Endothelial cell of umbilical vein (primary cell): ENCODE measurements at regions not wholly inside any gene's neighbourhood (a gene's known extent, or its start where the extent isn't known, plus 50 kb on each side); places are given as distances from the start of the nearest gene placed in this dataset.
"Not testable (repeated sequence)": the region's sequence is repeated elsewhere in the genome, so short reads cannot be mapped to it uniquely, and the experiment has no call there.

Experiments used
- BruUV-seq: library from RNA; stranded (reverse); fragments of 400-500 nt; replicated peaks from 2 replicates; lab custom pipeline; 2021; lab: Mats Ljungman, UMichigan
- CTCF ChIA-PET: fragments of 300-600, 350-600 bp; sonication (Branson Sonifier 250); formaldehyde crosslinking; loops from one replicate; lab custom pipeline; 2021; ENCODE audit warnings: antibody characterized with exemption, inconsistent platforms; lab: Charles Lee
- POLR2A ChIA-PET: fragments of 300-600, 350-600 bp; sonication (Branson Sonifier 250); formaldehyde crosslinking; loops from one replicate; lab custom pipeline; 2021; ENCODE audit warnings: antibody characterized with exemption, inconsistent platforms; lab: Charles Lee
- DNase-seq: peaks from one replicate; pipeline ENCODE4 v3.0.0-alpha.2; 2011; ENCODE audit warnings: low read depth, low spot score
- FAIRE-seq: peaks from 2 replicates; lab custom pipeline; 2011; peaks lifted over from hg19 to GRCh38; lab: Jason Lieb, UNC
- H2AFZ ChIP-seq: 2 replicates; pipeline ENCODE4 v1.6.0; 2012; ENCODE audit warnings: low read depth, low read length, control low read depth, inconsistent platforms
- H3K27ac ChIP-seq: 2 replicates; pipeline ENCODE4 v1.5.1; 2011; ENCODE audit warnings: low read depth, mild to moderate bottlenecking, control low read depth, low read length, moderate library complexity; ENCODE audit not compliant: insufficient read depth
- H3K27me3 ChIP-seq, 2 experiments: 2 replicates each; pipeline versions ENCODE4 v1.6.0 to v1.6.1; 2011; ENCODE audit warnings: low read length in 2 of 2, mixed read lengths in 1 of 2; ENCODE audit not compliant: control insufficient read depth in 2 of 2, insufficient read depth in 2 of 2
- H3K36me3 ChIP-seq, 2 experiments: 2 replicates in 1 of 2; 3 replicates in 1 of 2; pipeline ENCODE4 v1.5.1; 2011; ENCODE audit warnings: low read length in 2 of 2, mild to moderate bottlenecking in 1 of 2, moderate library complexity in 1 of 2; ENCODE audit not compliant: control insufficient read depth in 2 of 2, insufficient read depth in 2 of 2; ENCODE audit errors: extremely low read depth in 1 of 2
- H3K4me1 ChIP-seq: 3 replicates; pipeline ENCODE4 v1.5.1; 2011; ENCODE audit warnings: mild to moderate bottlenecking, low read length; ENCODE audit not compliant: control insufficient read depth, insufficient read depth; ENCODE audit errors: extremely low read depth
- H3K4me2 ChIP-seq: 2 replicates; pipeline ENCODE4 v1.6.1; 2011; ENCODE audit warnings: low read length, control low read depth, mixed read lengths; ENCODE audit not compliant: insufficient read depth
- H3K4me3 ChIP-seq, 3 experiments: fragments of 200-600 bp in 1 of 3; sonication (generic), shearing (Covaris generic) in 1 of 3; replicated peaks in 1 of 3; 2 replicates each; pipeline ENCODE4 v1.5.1; 2011 to 2016; ENCODE audit warnings: control low read depth in 3 of 3, low read length in 3 of 3, mild to moderate bottlenecking in 2 of 3, inconsistent platforms in 1 of 3, low read depth in 1 of 3, moderate library complexity in 1 of 3; ENCODE audit not compliant: insufficient read depth in 1 of 3
- H3K79me2 ChIP-seq: 2 replicates; pipeline ENCODE4 v1.6.0; 2012; ENCODE audit warnings: low read length, inconsistent platforms; ENCODE audit not compliant: control insufficient read depth, insufficient read depth
- H3K9ac ChIP-seq: replicated peaks from 2 replicates; pipeline ENCODE3; 2011; ENCODE audit warnings: low read length, control low read depth; ENCODE audit not compliant: insufficient read depth; ENCODE audit errors: extremely low read depth
- H3K9me1 ChIP-seq: replicated peaks from 3 replicates; pipeline ENCODE4 v1.6.0; 2011; ENCODE audit warnings: mild to moderate bottlenecking, low read length; ENCODE audit not compliant: control insufficient read depth, insufficient read depth; ENCODE audit errors: extremely low read depth
- H3K9me3 ChIP-seq: replicated peaks from 2 replicates; pipeline ENCODE4 v1.5.1; 2012; ENCODE audit warnings: low read length, inconsistent platforms; ENCODE audit not compliant: control insufficient read depth, insufficient read depth
- H4K20me1 ChIP-seq: replicated peaks from 2 replicates; pipeline ENCODE3; 2011; ENCODE audit warnings: mild to moderate bottlenecking, low read length; ENCODE audit not compliant: control insufficient read depth, insufficient read depth; ENCODE audit errors: extremely low read depth
- EZH2 ChIP-seq: IDR thresholded peaks from 2 replicates; pipeline ENCODE4 v1.6.1; 2012; ENCODE audit warnings: borderline replicate concordance, low read depth, mild to moderate bottlenecking, moderate library complexity, low read length, inconsistent platforms; ENCODE audit not compliant: severe bottlenecking
- FOS ChIP-seq: IDR thresholded peaks from 2 replicates; pipeline ENCODE4 v1.6.1; 2011; ENCODE audit warnings: mild to moderate bottlenecking, low read length, moderate library complexity, borderline replicate concordance; ENCODE audit not compliant: insufficient read depth
- JUN ChIP-seq: IDR thresholded peaks from 2 replicates; pipeline ENCODE4 v1.6.1; 2011; ENCODE audit warnings: borderline replicate concordance, low read depth; ENCODE audit not compliant: insufficient read length, insufficient read depth
- MYC ChIP-seq: IDR thresholded peaks from one replicate; pipeline ENCODE4 v1.6.1; 2011; ENCODE audit warnings: mild to moderate bottlenecking, low read depth, low read length
- POLR2A ChIP-seq: IDR thresholded peaks from 2 replicates; pipeline ENCODE4 v1.6.1; 2012; ENCODE audit warnings: low read depth, mild to moderate bottlenecking, control low read depth, low read length
- POLR2AphosphoS5 ChIP-seq: IDR thresholded peaks from 2 replicates; pipeline ENCODE4 v1.6.1; 2012; ENCODE audit warnings: low read depth, mild to moderate bottlenecking, control low read depth, low read length, moderate library complexity; ENCODE audit not compliant: insufficient read depth
- dilution Hi-C: fragments of 300-500 bp; cut with MboI; formaldehyde crosslinking; loops from one replicate; pipeline ENCODE4 v1.15.0; 2019; ENCODE audit warnings: low sequenced_read_pairs; ENCODE audit not compliant: extremely low pct_ligation_motif_present
- intact Hi-C: fragments of 100-400 bp; cut with micrococcal nuclease; formaldehyde crosslinking; loops from one replicate; pipeline ENCODE4 v1.10.0; 2022
- TF ChIP-seq, protein P1 (sequence below), 2 donors: IDR thresholded peaks; 1 replicate in 1 of 2; 2 replicates in 1 of 2; pipeline ENCODE4 v1.5.1; 2011; ENCODE audit warnings: low read length in 2 of 2, mild to moderate bottlenecking in 2 of 2, moderate library complexity in 2 of 2, control low read depth in 1 of 2, inconsistent platforms in 1 of 2, low read depth in 1 of 2; ENCODE audit not compliant: insufficient read depth in 1 of 2; ENCODE audit errors: extremely low read depth in 1 of 2

DNA sequence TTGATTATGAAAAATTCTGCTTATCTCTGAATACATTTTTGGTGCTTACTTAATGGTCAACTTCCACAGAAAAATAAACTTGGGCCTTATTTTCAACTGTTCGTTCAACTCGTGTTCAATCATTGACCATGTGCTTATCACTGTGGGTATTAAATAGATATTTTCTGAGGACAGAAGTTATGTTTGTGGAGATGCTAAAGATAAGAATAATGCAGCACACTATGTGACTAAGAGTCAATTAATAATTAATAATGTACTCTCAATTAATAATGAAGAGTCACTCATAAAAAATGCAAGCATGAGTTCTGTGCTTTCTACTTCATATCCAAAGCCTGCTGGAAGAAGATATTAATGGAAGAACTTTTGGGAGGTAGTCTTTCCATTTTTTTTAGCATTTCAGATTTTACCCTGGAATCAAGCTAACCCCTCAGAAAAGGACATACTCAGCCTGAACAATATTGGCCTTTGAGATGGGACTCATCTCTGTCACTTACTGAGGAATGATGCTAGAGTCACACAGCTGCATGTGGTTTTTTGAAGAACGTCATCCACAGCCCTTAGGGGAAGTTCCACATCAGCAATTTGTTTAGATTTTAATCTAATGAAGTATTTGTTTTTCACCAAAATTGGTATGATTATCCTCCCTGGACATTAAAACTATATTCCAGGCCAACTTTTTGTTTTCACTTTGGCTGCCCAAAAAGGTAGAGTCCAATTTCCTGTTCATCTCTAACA lies 191.9 kb upstream of the CRIM1 start:
- Histone ChIP-seq H3K79me2 (no peaks in the 10 kb centered on the region), H3K4me2 (no peak overlapping the region), H3K36me3 (no peaks in the 10 kb centered on the region), H3K9me3 (no peaks in the 10 kb centered on the region), H2AFZ (no peak overlapping the region), H3K9ac (no peak overlapping the region), H3K4me3 (no peak overlapping the region), H3K27ac (no peak overlapping the region), H3K27me3 (peaks cover 0 to 3% of the 10 kb centered on the region in 2 experiments), H3K9me1 (no peaks in the 10 kb centered on the region), H4K20me1 (no peaks in the 10 kb centered on the region), H3K4me1 (no peaks in the 10 kb centered on the region)
- no peak for FAIRE-seq
- no peak for TF ChIP-seq MYC
- no peak for TF ChIP-seq POLR2A
- no peak for TF ChIP-seq JUN
- TF ChIP-seq EZH2: no peak
- no peak for TF ChIP-seq FOS
- TF ChIP-seq, protein P1, sequence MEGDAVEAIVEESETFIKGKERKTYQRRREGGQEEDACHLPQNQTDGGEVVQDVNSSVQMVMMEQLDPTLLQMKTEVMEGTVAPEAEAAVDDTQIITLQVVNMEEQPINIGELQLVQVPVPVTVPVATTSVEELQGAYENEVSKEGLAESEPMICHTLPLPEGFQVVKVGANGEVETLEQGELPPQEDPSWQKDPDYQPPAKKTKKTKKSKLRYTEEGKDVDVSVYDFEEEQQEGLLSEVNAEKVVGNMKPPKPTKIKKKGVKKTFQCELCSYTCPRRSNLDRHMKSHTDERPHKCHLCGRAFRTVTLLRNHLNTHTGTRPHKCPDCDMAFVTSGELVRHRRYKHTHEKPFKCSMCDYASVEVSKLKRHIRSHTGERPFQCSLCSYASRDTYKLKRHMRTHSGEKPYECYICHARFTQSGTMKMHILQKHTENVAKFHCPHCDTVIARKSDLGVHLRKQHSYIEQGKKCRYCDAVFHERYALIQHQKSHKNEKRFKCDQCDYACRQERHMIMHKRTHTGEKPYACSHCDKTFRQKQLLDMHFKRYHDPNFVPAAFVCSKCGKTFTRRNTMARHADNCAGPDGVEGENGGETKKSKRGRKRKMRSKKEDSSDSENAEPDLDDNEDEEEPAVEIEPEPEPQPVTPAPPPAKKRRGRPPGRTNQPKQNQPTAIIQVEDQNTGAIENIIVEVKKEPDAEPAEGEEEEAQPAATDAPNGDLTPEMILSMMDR (IDR thresholded peaks at IDR 0.05; ENCODE audit: extremely low read depth in 1 of 2, insufficient read depth in 1 of 2, low read depth in 1 of 2, low read length in 2 of 2): no peak
- TF ChIP-seq POLR2AphosphoS5: no peak
- POLR2A ChIA-PET: no interaction called here
- no TSS peak for BruUV-seq
- dilution Hi-C loops: no loop called here
- CTCF ChIA-PET: no interaction called here
- no peak for DNase-seq
- intact Hi-C loops: no loop called here

DNA sequence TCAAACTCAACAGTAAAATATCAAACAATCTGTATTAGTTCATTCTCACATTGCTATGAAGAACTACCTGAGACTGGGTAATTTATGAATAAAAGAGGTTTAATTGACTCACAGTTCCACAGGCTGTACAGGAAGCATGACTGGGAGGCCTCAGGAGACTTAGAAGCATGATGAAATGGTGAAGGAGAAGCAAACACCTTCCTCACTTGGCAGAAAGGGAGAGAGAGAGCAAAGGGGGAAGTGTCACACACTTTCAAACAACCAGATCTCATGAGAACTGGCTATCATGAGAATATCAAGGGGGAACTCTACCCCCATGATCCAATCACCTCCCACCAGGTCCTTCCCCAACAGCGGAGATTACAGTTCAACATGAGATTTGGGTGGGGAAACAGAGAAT lies 198.5 kb upstream of the CRIM1 start:
- H3K4me3 ChIP-seq, H3K9me3 ChIP-seq, H3K9me1 ChIP-seq, intact Hi-C loops, CTCF ChIA-PET, BruUV-seq, H3K4me1 ChIP-seq, DNase-seq, H3K27ac ChIP-seq, H3K9ac ChIP-seq, H3K4me2 ChIP-seq, dilution Hi-C loops, H3K36me3 ChIP-seq, POLR2A ChIA-PET, H4K20me1 ChIP-seq, FAIRE-seq, H2AFZ ChIP-seq, H3K79me2 ChIP-seq, H3K27me3 ChIP-seq: not testable (repeated sequence)
